Transverse colon (tissue), 4 donors: ENCODE measurements at regions not wholly inside any gene's neighbourhood (a gene's known extent, or its start where the extent isn't known, plus 50 kb on each side); places are given as distances from the start of the nearest gene placed in this dataset.

Experiments used
- EP300 ChIP-seq: sonication (generic); formaldehyde crosslinking; IDR thresholded peaks from one replicate; pipeline ENCODE4 v1.6.1; 2017; ENCODE audit warnings: antibody characterized with exemption, low read depth
- POLR2A ChIP-seq: fragments of 450-650 bp; IDR thresholded peaks from one replicate; pipeline ENCODE4 v1.6.1; 2016; ENCODE audit warnings: antibody characterized with exemption, mild to moderate bottlenecking, moderate library complexity
- POLR2AphosphoS5 ChIP-seq, 3 donors: sonication (generic); formaldehyde crosslinking; IDR thresholded peaks; one replicate each; pipeline ENCODE4 v1.6.1; 2016; ENCODE audit warnings: antibody characterized with exemption in 3 of 3
- TF ChIP-seq, protein P1 (sequence below), 5 experiments: fragments of 200-600 bp in 3 of 5; fragments of 450-650 bp in 2 of 5; sonication (generic) in 3 of 5; IDR thresholded peaks; 1 replicate in 2 of 5; 2 replicates in 3 of 5; pipeline ENCODE4 v1.5.1; 2016 to 2017; ENCODE audit warnings: antibody characterized with exemption in 5 of 5, inconsistent platforms in 3 of 5, mild to moderate bottlenecking in 2 of 5, moderate library complexity in 1 of 5

DNA sequence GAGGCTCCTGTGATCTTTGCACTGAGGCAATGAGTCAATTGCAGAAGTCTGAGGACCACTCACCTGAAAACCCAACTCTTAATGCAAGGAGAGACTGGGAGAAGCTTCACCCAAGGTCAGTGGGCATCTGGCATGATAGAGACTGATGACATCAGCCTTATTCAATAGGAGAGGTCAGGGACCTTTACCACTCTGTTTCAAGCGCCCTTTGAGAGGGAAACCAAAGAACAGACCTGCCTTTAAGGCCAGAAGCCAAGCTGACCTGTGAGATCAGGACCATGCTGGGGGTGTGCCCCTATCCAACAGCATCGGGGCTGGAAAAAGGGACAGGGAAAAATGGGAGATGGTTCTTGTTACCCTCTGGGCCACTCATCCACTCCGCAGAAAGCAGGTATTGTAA, 83.3 kb upstream of the FOXN3 start:
- TF ChIP-seq EP300 (no peak), POLR2A (no peak), POLR2AphosphoS5 (IDR thresholded peaks at IDR 0.05) (no peak)
- TF ChIP-seq, protein P1, sequence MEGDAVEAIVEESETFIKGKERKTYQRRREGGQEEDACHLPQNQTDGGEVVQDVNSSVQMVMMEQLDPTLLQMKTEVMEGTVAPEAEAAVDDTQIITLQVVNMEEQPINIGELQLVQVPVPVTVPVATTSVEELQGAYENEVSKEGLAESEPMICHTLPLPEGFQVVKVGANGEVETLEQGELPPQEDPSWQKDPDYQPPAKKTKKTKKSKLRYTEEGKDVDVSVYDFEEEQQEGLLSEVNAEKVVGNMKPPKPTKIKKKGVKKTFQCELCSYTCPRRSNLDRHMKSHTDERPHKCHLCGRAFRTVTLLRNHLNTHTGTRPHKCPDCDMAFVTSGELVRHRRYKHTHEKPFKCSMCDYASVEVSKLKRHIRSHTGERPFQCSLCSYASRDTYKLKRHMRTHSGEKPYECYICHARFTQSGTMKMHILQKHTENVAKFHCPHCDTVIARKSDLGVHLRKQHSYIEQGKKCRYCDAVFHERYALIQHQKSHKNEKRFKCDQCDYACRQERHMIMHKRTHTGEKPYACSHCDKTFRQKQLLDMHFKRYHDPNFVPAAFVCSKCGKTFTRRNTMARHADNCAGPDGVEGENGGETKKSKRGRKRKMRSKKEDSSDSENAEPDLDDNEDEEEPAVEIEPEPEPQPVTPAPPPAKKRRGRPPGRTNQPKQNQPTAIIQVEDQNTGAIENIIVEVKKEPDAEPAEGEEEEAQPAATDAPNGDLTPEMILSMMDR (IDR thresholded peaks at IDR 0.05), result no peak
